ENCODE measurements at regions not wholly inside any gene's neighbourhood (a gene's known extent, or its start where the extent isn't known, plus 50 kb on each side); places are given as distances from the start of the nearest gene placed in this dataset.

DNA sequence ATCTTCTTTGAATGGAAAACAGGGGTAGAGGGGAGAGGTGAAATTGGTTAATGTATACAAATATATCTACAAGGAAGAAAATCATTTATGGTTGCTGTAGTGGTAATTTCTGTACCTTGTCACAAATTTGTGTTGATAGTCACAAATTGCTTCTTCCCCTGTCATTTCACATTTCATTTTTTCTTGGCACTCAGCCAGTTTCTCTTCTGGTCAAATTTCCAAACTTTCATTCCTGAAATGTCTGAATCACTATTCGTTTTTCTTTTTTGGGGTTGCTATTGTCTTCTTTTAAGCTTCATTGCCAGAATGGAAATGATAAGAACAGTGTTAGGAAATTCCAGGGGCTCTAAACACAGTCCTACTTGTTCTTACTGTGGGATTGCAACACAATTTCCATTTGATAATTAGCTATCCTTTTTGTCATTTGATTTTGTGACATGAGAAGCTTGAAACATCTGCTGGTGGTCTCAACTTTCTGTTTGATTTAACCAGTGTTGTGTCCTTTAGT lies 136.0 kb upstream of the GCFC2 start:
- TF ChIP-seq CTCF (conservative IDR thresholded peaks at IDR 0.05) (no peak), ZFX (IDR thresholded peaks at IDR 0.05) (no peak)

Measured in C4-2B (cell line).